ENCODE measurements at regions not wholly inside any gene's neighbourhood (a gene's known extent, or its start where the extent isn't known, plus 50 kb on each side); places are given as distances from the start of the nearest gene placed in this dataset.

- Histone ChIP-seq H3K27ac (ENCODE audit: low read length) (no peak overlapping the region), H3K9me2 (ENCODE audit: insufficient read depth, low read length) (no peaks in the 10 kb centered on the region), H3K9ac (ENCODE audit: low read length) (no peak overlapping the region), H3F3A (ENCODE audit: insufficient read depth, low read length, poor library complexity, severe bottlenecking) (no peaks in the 10 kb centered on the region), H3K4me3 (ENCODE audit: low read length) (no peak overlapping the region), H3K4me2 (ENCODE audit: low read length) (no peak overlapping the region), H3K27me3 (ENCODE audit: insufficient read depth, low read depth, low read length) (no peaks in the 10 kb centered on the region), H4K20me1 (ENCODE audit: insufficient read depth) (no peaks in the 10 kb centered on the region), H3K79me2 (replicated peaks; ENCODE audit: insufficient read depth, low read length) (no peaks in the 10 kb centered on the region), H3K36me3 (ENCODE audit: insufficient read depth, low read length) (no peaks in the 10 kb centered on the region), H2AFZ (ENCODE audit: low read depth, low read length) (no peak overlapping the region), H3K9me3 (ENCODE audit: low read length) (no peaks in the 10 kb centered on the region)
- TF ChIP-seq CTCF (IDR thresholded peaks at IDR 0.05; ENCODE audit: poor library complexity, severe bottlenecking) (no peak), SMC3 (conservative IDR thresholded peaks at IDR 0.05; ENCODE audit: poor library complexity) (no peak), MXI1 (conservative IDR thresholded peaks at IDR 0.05; ENCODE audit: poor library complexity, severe bottlenecking) (no peak), EZH2 (IDR thresholded peaks at IDR 0.05; ENCODE audit: borderline replicate concordance, insufficient read depth, low read length, poor library complexity, severe bottlenecking) (no peak), EP300 (conservative IDR thresholded peaks at IDR 0.05; ENCODE audit: poor library complexity, severe bottlenecking) (no peak), RAD21 (conservative IDR thresholded peaks at IDR 0.05) (no peak), POLR2AphosphoS5 (IDR thresholded peaks at IDR 0.05) (no peak), TAF1 (IDR thresholded peaks at IDR 0.05; ENCODE audit: low read depth) (no peak)
- TF ChIP-seq, protein P1, sequence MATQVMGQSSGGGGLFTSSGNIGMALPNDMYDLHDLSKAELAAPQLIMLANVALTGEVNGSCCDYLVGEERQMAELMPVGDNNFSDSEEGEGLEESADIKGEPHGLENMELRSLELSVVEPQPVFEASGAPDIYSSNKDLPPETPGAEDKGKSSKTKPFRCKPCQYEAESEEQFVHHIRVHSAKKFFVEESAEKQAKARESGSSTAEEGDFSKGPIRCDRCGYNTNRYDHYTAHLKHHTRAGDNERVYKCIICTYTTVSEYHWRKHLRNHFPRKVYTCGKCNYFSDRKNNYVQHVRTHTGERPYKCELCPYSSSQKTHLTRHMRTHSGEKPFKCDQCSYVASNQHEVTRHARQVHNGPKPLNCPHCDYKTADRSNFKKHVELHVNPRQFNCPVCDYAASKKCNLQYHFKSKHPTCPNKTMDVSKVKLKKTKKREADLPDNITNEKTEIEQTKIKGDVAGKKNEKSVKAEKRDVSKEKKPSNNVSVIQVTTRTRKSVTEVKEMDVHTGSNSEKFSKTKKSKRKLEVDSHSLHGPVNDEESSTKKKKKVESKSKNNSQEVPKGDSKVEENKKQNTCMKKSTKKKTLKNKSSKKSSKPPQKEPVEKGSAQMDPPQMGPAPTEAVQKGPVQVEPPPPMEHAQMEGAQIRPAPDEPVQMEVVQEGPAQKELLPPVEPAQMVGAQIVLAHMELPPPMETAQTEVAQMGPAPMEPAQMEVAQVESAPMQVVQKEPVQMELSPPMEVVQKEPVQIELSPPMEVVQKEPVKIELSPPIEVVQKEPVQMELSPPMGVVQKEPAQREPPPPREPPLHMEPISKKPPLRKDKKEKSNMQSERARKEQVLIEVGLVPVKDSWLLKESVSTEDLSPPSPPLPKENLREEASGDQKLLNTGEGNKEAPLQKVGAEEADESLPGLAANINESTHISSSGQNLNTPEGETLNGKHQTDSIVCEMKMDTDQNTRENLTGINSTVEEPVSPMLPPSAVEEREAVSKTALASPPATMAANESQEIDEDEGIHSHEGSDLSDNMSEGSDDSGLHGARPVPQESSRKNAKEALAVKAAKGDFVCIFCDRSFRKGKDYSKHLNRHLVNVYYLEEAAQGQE (IDR thresholded peaks at IDR 0.05; ENCODE audit: borderline replicate concordance): no peak
These were observed 60.0 kb downstream of the BBS10 start for GRCh38 chr12:76288218-76288617.

DNA sequence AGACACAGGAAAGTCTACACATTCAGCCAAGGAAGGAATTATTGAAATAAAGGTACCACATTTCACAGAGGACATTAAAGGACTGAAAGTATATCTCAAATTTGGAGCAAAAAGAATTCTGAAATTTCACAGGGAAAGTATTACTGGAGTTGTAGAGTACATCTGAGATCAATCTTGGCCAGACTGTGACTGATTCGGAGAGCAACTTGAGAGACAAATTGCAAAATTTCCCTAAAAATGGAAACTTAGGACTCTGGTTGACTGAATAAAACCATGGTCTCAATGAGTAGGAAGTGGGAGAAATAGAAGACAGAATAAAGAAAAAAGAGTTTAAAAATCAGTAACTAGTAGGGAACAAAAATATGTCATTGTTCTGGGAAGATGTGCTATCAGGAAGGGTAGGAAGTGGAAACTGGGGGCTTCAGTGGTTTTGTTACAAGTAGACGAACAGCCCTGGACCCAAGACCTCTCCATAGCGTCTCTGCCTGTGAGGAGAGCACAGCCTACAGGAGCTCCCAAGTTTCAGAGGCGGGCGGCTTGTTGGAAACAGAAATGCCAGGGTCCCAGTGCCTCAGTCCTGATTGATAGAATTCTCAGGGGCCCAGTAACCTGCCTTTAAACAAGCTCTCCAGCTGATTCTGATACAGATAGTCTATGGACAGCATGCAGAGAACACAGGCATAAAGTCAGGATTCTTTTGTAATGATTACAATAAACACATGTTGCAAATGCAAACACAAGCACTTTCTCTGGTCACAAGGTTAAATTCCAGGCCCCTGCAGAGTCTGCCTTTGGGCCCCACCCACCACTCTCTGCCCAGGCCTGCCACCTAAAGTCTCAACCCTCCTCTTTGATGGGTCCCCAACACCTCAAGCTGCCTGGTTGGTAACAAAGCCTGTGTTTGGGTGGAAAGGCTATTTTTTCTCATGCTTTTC, 63.1 kb downstream of the BBS10 start:
- Histone ChIP-seq H3K36me3 (ENCODE audit: insufficient read depth, low read length) (no peaks in the 10 kb centered on the region), H3K9me2 (ENCODE audit: insufficient read depth, low read length) (no peaks in the 10 kb centered on the region), H3K4me3 (ENCODE audit: low read length) (no peak overlapping the region), H3K27ac (ENCODE audit: low read length) (no peak overlapping the region), H3K79me2 (replicated peaks; ENCODE audit: insufficient read depth, low read length) (no peaks in the 10 kb centered on the region), H3F3A (ENCODE audit: insufficient read depth, low read length, poor library complexity, severe bottlenecking) (no peaks in the 10 kb centered on the region), H2AFZ (ENCODE audit: low read depth, low read length) (no peak overlapping the region), H4K20me1 (ENCODE audit: insufficient read depth) (no peaks in the 10 kb centered on the region), H3K4me2 (ENCODE audit: low read length) (no peak overlapping the region), H3K9ac (ENCODE audit: low read length) (no peak overlapping the region), H3K27me3 (ENCODE audit: insufficient read depth, low read depth, low read length) (no peaks in the 10 kb centered on the region), H3K9me3 (ENCODE audit: low read length) (no peaks in the 10 kb centered on the region)
- TF ChIP-seq POLR2AphosphoS5 (IDR thresholded peaks at IDR 0.05) (no peak), CTCF (IDR thresholded peaks at IDR 0.05; ENCODE audit: poor library complexity, severe bottlenecking) (no peak), RAD21 (conservative IDR thresholded peaks at IDR 0.05) (no peak), MXI1 (conservative IDR thresholded peaks at IDR 0.05; ENCODE audit: poor library complexity, severe bottlenecking) (no peak), SMC3 (conservative IDR thresholded peaks at IDR 0.05; ENCODE audit: poor library complexity) (no peak), EZH2 (IDR thresholded peaks at IDR 0.05; ENCODE audit: borderline replicate concordance, insufficient read depth, low read length, poor library complexity, severe bottlenecking) (no peak), EP300 (conservative IDR thresholded peaks at IDR 0.05; ENCODE audit: poor library complexity, severe bottlenecking) (no peak)
- TF ChIP-seq, protein P1 (IDR thresholded peaks at IDR 0.05; ENCODE audit: borderline replicate concordance): no peak

Data from neural cell (in vitro differentiated cells).